ENCODE measurements at regions not wholly inside any gene's neighbourhood (a gene's known extent, or its start where the extent isn't known, plus 50 kb on each side); places are given as distances from the start of the nearest gene placed in this dataset.

GRCh38 chr18:46337271-46337670 lies 233.1 kb downstream of the HAUS1 start:
- TF ChIP-seq EZH2 (IDR thresholded peaks at IDR 0.05; ENCODE audit: insufficient read depth, low read length) (no peak), CTCF (IDR thresholded peaks at IDR 0.05; ENCODE audit: insufficient read depth, low read depth, low read length) (no peak)

Data from astrocyte (in vitro differentiated cells and primary cell).